M059J (cell line): ENCODE measurements at regions not wholly inside any gene's neighbourhood (a gene's known extent, or its start where the extent isn't known, plus 50 kb on each side); places are given as distances from the start of the nearest gene placed in this dataset.
A peak's percentile ranks its signal among the peaks of the same experiment; 100 is the strongest.

ENCODE experiments used
- DNase-seq: peaks from one replicate; pipeline ENCODE4 v3.0.0-alpha.2; 2012; ENCODE audit warnings: low read depth

GRCh38 chr5:175170899-175171298 is 273.1 kb downstream of the DRD1 start:
- no peak for DNase-seq

- DNase-seq = no peak
Observed at GRCh38 chr5:175168882-175169507, 275.0 kb downstream of the DRD1 start.

- DNase-seq = no peak
Observed at GRCh38 chr5:175166026-175166425, 278.0 kb downstream of the DRD1 start.

- DNase-seq = no peak
Observed at GRCh38 chr5:175163586-175164275, 280.3 kb downstream of the DRD1 start.

- DNase-seq = no peak
Observed at GRCh38 chr5:175162036-175162435, 281.9 kb downstream of the DRD1 start.

GRCh38 chr5:175159956-175160355 is 284.0 kb downstream of the DRD1 start:
- no peak for DNase-seq

- DNase-seq = peak; percentile 12
Observed at GRCh38 chr5:175148636-175149172, 295.3 kb downstream of the DRD1 start.

- no peak for DNase-seq
Observed at GRCh38 chr5:175146733-175147132, 297.2 kb downstream of the DRD1 start.

GRCh38 chr5:175141421-175141820 is 302.6 kb downstream of the DRD1 start:
- no peak for DNase-seq

- no peak for DNase-seq
Observed at GRCh38 chr5:175133185-175133584, 310.8 kb downstream of the DRD1 start.

GRCh38 chr5:175131432-175131831 is 312.6 kb downstream of the DRD1 start:
- DNase-seq = no peak

GRCh38 chr5:175129619-175130018 is 314.4 kb downstream of the DRD1 start:
- no peak for DNase-seq

GRCh38 chr5:175129121-175129520 is 314.9 kb downstream of the DRD1 start:
- DNase-seq = no peak

- no peak for DNase-seq
Observed at GRCh38 chr5:175124821-175125220, 319.2 kb downstream of the DRD1 start.

GRCh38 chr5:175124251-175124813 is 319.6 kb downstream of the DRD1 start:
- DNase-seq = peak; percentile 50

- DNase-seq = peak; percentile 47
Observed at GRCh38 chr5:175123542-175123941, 320.4 kb downstream of the DRD1 start.

- no peak for DNase-seq
Observed at GRCh38 chr5:175121457-175121856, 322.5 kb downstream of the DRD1 start.

- no peak for DNase-seq
Observed at GRCh38 chr5:175120412-175120811, 323.6 kb downstream of the DRD1 start.

GRCh38 chr5:175118700-175119309 is 325.2 kb downstream of the DRD1 start:
- DNase-seq = no peak

GRCh38 chr5:175116466-175117048 is 327.4 kb downstream of the DRD1 start:
- no peak for DNase-seq

GRCh38 chr5:175115831-175116230 is 328.2 kb downstream of the DRD1 start:
- DNase-seq = peak; percentile 21

- DNase-seq = no peak
Observed at GRCh38 chr5:175113947-175114346, 330.0 kb downstream of the DRD1 start.
